Tibial artery (tissue), 4 donors: ENCODE measurements at regions not wholly inside any gene's neighbourhood (a gene's known extent, or its start where the extent isn't known, plus 50 kb on each side); places are given as distances from the start of the nearest gene placed in this dataset.

ENCODE experiments used
- DNase-seq, 2 donors: peaks; one replicate each; pipeline ENCODE4 v3.0.0-alpha.2; 2019
- H3K27ac ChIP-seq, 2 donors: fragments of 200-600 bp; sonication (generic) in 1 of 2; 1 replicate in 1 of 2; 2 replicates in 1 of 2; pipeline ENCODE4 v1.5.1; 2018 to 2019; ENCODE audit warnings: mild to moderate bottlenecking in 1 of 2
- H3K27me3 ChIP-seq, 2 donors: fragments of 200-600 bp; sonication (generic) in 1 of 2; one replicate each; pipeline versions ENCODE4 v1.5.1 to v1.6.0; 2016 to 2019
- H3K36me3 ChIP-seq, 3 donors: fragments of 200-600 bp; sonication (generic) in 2 of 3; one replicate each; pipeline ENCODE4 v1.5.1; 2016 to 2019; ENCODE audit warnings: mild to moderate bottlenecking in 2 of 3
- H3K4me1 ChIP-seq, 4 donors: fragments of 200-600 bp; sonication (generic) in 2 of 4; 1 replicate in 3 of 4; 2 replicates in 1 of 4; pipeline ENCODE4 v1.5.1; 2016 to 2019
- H3K4me3 ChIP-seq, 2 donors: fragments of 200-600 bp; sonication (generic) in 1 of 2; 1 replicate in 1 of 2; 2 replicates in 1 of 2; pipeline ENCODE4 v1.5.1; 2018 to 2019; ENCODE audit warnings: mild to moderate bottlenecking in 2 of 2
- H3K9me3 ChIP-seq, 3 donors: fragments of 200-600 bp; sonication (generic) in 1 of 3; one replicate each; pipeline ENCODE4 v1.5.1; 2016 to 2019
- intact Hi-C: fragments of 100-400 bp; cut with DNase I; formaldehyde crosslinking; loops from one replicate; pipeline ENCODE4 v1.15.0; 2023; ENCODE audit warnings: low total_unique reads
- TF ChIP-seq, protein P1 (sequence below), 2 experiments: fragments of 200-600 bp in 1 of 2; fragments of 450-650 bp in 1 of 2; IDR thresholded peaks; one replicate each; pipeline ENCODE4 v1.5.1; 2017 to 2019; ENCODE audit warnings: antibody characterized with exemption in 2 of 2, mild to moderate bottlenecking in 1 of 2, moderate library complexity in 1 of 2

- no peak for DNase-seq
- intact Hi-C loops = no loop called here
These were observed 747.4 kb upstream of the VSTM2A start for GRCh38 chr7:53794816-53795215.

DNA sequence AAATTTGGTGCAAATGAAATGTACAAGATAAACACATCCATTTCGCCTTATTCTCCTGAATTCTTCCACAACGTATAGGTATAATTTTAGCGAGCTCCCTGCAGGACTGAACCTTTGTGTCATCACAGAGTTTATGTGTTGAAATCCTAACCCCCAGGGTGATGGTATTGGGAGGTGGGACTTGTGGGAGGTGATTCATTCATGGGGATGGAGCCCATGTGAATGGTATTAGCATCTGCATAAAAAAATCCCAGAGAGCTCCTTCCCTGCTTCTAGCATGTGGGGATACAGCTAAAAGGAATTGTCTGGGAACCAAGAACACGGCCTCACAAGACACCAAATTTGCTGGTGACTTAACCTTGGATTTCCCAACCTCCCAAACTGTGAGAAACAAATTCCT is 741.4 kb upstream of the VSTM2A start:
- no peaks in the 10 kb centered on the region for H3K36me3 ChIP-seq
- TF ChIP-seq, protein P1, sequence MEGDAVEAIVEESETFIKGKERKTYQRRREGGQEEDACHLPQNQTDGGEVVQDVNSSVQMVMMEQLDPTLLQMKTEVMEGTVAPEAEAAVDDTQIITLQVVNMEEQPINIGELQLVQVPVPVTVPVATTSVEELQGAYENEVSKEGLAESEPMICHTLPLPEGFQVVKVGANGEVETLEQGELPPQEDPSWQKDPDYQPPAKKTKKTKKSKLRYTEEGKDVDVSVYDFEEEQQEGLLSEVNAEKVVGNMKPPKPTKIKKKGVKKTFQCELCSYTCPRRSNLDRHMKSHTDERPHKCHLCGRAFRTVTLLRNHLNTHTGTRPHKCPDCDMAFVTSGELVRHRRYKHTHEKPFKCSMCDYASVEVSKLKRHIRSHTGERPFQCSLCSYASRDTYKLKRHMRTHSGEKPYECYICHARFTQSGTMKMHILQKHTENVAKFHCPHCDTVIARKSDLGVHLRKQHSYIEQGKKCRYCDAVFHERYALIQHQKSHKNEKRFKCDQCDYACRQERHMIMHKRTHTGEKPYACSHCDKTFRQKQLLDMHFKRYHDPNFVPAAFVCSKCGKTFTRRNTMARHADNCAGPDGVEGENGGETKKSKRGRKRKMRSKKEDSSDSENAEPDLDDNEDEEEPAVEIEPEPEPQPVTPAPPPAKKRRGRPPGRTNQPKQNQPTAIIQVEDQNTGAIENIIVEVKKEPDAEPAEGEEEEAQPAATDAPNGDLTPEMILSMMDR (IDR thresholded peaks at IDR 0.05) = no peak
- H3K27me3 ChIP-seq = no peaks in the 10 kb centered on the region
- no peaks in the 10 kb centered on the region for H3K4me1 ChIP-seq
- H3K9me3 ChIP-seq = no peaks in the 10 kb centered on the region
- DNase-seq = no peak
- H3K27ac ChIP-seq = no peak overlapping the region
- intact Hi-C loops = no loop called here
- H3K4me3 ChIP-seq = no peak overlapping the region

More at GRCh38 chr7:53794816-53795215, 747.4 kb upstream of the VSTM2A start:
- Histone ChIP-seq H3K9me3 (peaks cover 0 to 3% (median 0%) of the 10 kb centered on the region in 3 donors), H3K27me3 (no peaks in the 10 kb centered on the region), H3K27ac (no peak overlapping the region), H3K36me3 (no peaks in the 10 kb centered on the region), H3K4me1 (no peaks in the 10 kb centered on the region), H3K4me3 (no peak overlapping the region)
- TF ChIP-seq, protein P1 (IDR thresholded peaks at IDR 0.05) = no peak

DNA sequence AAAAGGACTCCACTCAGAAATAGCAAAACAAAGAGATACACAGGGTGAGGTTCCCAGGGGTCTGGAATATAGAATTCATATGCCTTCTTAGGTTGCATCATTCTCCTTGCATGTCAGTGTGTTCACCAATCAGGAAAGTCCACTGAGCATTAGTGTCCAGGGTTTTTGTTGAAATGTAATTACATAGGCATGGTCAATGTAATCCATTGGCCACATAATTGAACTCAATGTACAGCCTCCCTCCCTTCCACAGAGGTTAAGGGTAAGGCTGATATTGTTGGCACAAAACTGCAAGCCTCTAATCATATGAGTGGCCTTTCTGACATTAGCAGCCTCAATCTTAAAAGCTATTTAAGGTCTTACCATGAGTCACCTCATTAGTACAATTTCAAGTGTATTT is 736.1 kb upstream of the VSTM2A start:
- Histone ChIP-seq H3K9me3 (no peaks in the 10 kb centered on the region), H3K4me3 (no peak overlapping the region), H3K4me1 (no peaks in the 10 kb centered on the region), H3K36me3 (no peaks in the 10 kb centered on the region), H3K27ac (no peak overlapping the region), H3K27me3 (no peaks in the 10 kb centered on the region)
- intact Hi-C loops = no loop called here
- no peak for DNase-seq
- TF ChIP-seq, protein P1 (IDR thresholded peaks at IDR 0.05) = no peak

GRCh38 chr7:53811555-53812079 is 730.6 kb upstream of the VSTM2A start:
- no peaks in the 10 kb centered on the region for H3K4me1 ChIP-seq
- no peak overlapping the region for H3K27ac ChIP-seq
- no peaks in the 10 kb centered on the region for H3K27me3 ChIP-seq
- no peak overlapping the region for H3K4me3 ChIP-seq
- no peaks in the 10 kb centered on the region for H3K36me3 ChIP-seq
- H3K9me3 ChIP-seq = no peaks in the 10 kb centered on the region
- TF ChIP-seq, protein P1 (IDR thresholded peaks at IDR 0.05) = no peak
- DNase-seq = no peak
- intact Hi-C loops = no loop called here

GRCh38 chr7:53812135-53812534 is 730.0 kb upstream of the VSTM2A start:
- Histone ChIP-seq H3K4me1 (no peaks in the 10 kb centered on the region), H3K9me3 (no peaks in the 10 kb centered on the region), H3K4me3 (no peak overlapping the region), H3K36me3 (no peaks in the 10 kb centered on the region), H3K27ac (no peak overlapping the region), H3K27me3 (no peaks in the 10 kb centered on the region)
- TF ChIP-seq, protein P1 (IDR thresholded peaks at IDR 0.05) = no peak
- intact Hi-C loops = no loop called here
- DNase-seq = no peak

GRCh38 chr7:53835301-53835700 is 706.9 kb upstream of the VSTM2A start:
- Histone ChIP-seq H3K4me3 (no peak overlapping the region), H3K36me3 (no peaks in the 10 kb centered on the region), H3K27ac (no peak overlapping the region), H3K27me3 (no peaks in the 10 kb centered on the region), H3K4me1 (no peaks in the 10 kb centered on the region), H3K9me3 (peaks cover 0 to 14% (median 0%) of the 10 kb centered on the region in 3 donors)
- TF ChIP-seq, protein P1 (IDR thresholded peaks at IDR 0.05) = no peak
- DNase-seq = no peak
- intact Hi-C loops = no loop called here
